SH-SY5Y (cell line): ENCODE measurements at regions not wholly inside any gene's neighbourhood (a gene's known extent, or its start where the extent isn't known, plus 50 kb on each side); places are given as distances from the start of the nearest gene placed in this dataset.

ENCODE experiments used
- GATA2 ChIP-seq: IDR thresholded peaks from 2 replicates; pipeline ENCODE4 v1.6.1; 2011; ENCODE audit warnings: mild to moderate bottlenecking, low read depth, low read length
- GATA3 ChIP-seq: IDR thresholded peaks from 2 replicates; pipeline ENCODE4 v1.6.1; 2011; ENCODE audit warnings: low read depth, mild to moderate bottlenecking, low read length, moderate library complexity

DNA sequence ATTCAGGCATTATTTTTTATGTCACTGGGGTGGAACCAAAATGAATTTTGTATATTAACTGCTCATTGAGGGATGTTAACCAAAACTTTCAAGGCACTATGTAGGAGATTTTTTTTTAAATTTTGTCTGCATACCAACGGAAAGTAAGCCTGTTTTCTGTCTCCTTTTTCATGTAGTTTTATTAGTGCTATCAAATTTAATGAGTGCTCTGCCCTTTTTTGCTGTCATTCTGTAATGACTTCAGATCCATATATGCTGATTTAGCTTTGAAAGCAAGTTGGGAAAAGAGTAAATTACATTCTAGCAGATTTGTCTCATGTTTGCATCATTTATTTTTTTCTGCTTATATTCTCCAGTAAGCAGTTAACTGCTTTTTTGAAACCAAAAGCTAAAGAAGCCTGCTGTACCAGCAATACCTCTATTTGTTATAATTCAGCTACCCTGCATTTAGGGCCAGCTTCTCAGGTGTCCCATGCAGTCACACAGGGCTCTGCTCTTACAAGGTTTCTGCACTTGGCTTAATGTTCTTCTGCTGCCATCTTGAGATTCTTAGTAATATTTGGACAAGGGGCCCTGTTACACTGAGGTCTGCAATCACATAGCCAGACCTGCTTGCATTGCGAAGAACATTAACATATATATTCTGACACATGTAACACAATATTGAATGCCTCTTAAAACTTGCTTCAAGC is 429.0 kb downstream of the UTRN start:
- no peak for TF ChIP-seq GATA2
- no peak for TF ChIP-seq GATA3
